ENCODE measurements at regions not wholly inside any gene's neighbourhood (a gene's known extent, or its start where the extent isn't known, plus 50 kb on each side); places are given as distances from the start of the nearest gene placed in this dataset.
"Not testable (repeated sequence)": the region's sequence is repeated elsewhere in the genome, so short reads cannot be mapped to it uniquely, and the experiment has no call there.

DNA sequence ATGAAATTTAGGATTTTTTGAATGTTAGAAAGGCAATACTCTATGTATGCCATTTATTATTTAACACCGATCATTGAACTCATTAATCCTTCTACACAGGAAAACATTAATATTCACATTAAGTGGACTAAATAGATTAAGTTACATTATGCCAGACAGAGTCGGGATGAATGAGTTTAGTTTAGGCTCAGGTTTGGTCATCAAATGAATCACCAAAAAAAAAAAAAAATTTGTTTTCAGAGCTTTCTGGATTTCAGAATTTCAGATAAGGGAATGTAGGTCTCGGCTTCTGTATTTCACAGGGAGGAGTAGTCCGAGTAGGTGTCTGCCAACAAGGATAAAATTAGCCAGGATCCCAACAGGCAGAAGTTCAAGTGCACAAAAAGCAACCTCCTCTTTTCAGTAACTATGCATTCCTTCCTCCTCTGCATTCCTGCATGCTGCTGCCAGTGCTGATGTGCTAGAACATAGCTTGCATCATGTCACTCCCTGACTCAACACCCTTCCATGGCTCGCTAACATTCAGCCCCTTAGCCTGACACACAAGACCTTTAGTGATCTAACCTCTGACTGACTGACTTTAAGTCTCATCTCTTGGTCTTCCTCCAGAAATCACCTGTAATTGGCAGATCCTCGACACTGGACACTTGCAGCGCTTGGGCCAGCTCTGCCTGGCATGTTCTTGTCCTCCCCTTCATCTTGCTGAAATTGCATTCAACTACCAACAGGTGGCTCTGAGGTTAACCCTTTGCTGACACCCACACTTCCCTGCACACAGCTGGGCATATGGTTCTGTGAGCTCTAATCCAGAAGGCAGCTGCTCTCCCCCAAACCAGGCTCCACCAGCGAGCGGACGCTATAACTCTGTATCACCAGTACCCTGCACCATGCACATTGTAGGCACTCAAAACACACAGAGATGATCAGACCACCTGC lies 145.4 kb upstream of the PROK2 start:
- H3K9me3 Mint-ChIP-seq = no peaks in the 10 kb centered on the region
- H3K4me3 Mint-ChIP-seq = no peak overlapping the region
- no peak overlapping the region for H3K27ac Mint-ChIP-seq
- H3K27me3 Mint-ChIP-seq (ENCODE audit: low read depth, poor library complexity) = peaks cover 16% of the 10 kb centered on the region
- H3K36me3 Mint-ChIP-seq (ENCODE audit: low read depth) = no peaks in the 10 kb centered on the region
- no peak for DNase-seq
- TF ChIP-seq CTCF (IDR thresholded peaks at IDR 0.05) = peak; percentile 50
- peaks cover 17% of the 10 kb centered on the region for H3K4me1 Mint-ChIP-seq

DNA sequence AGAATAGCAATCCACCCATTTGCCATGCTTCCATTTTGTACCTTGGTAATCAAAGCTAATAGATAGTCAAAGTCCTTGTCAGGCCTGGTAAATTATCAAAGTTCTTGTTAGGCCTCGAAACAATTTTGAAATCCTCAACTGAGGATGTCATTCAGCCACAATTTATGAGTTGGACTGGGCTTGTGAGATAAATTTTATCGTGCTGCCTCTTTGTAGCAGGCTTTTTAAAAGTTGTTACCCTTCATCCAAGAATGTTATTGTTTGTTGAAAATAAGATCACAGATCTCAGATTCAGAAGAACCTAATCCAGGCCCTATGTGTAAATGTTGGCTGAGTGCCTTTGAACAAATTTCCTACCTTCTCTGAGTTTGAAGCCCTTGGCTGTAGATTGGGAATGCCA lies 143.3 kb upstream of the PROK2 start:
- H3K27me3 Mint-ChIP-seq (ENCODE audit: low read depth, poor library complexity) = peaks cover 15% of the 10 kb centered on the region
- no peak for TF ChIP-seq CTCF (IDR thresholded peaks at IDR 0.05)
- H3K27ac Mint-ChIP-seq = no peak overlapping the region
- no peaks in the 10 kb centered on the region for H3K9me3 Mint-ChIP-seq
- no peak for DNase-seq
- H3K36me3 Mint-ChIP-seq (ENCODE audit: low read depth) = no peaks in the 10 kb centered on the region
- H3K4me3 Mint-ChIP-seq = no peak overlapping the region
- peaks cover 25% of the 10 kb centered on the region for H3K4me1 Mint-ChIP-seq

DNA sequence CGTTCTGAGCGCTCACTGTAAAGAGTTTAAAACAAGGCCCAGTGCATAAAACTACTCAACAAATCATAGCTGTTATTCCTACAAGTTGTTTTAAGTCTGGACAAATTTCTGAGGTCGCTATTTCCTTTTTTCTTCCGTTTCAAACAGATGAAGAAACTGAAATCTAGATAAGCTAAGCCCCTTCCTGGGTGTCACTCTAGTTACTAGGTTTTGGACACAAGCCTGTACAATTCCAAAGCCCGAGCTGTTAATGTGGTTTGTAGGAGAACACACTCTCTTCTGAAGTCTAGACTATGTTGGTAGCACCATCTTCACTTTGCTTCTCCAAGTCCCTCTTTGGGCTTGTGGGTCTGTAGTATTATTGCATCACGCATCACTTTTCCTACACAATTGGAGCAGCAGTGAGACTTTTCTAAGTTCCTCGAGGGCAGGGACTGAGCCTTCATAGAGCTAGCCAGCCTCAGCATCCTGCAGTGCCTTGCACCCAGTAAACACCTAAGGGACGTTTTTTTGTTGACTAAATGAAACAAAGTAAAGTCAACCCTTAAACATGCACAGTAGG lies 142.6 kb upstream of the PROK2 start:
- Mint-ChIP-seq H3K27ac (no peak overlapping the region), H3K36me3 (ENCODE audit: low read depth) (no peaks in the 10 kb centered on the region), H3K4me1 (peaks cover 25% of the 10 kb centered on the region), H3K27me3 (ENCODE audit: low read depth, poor library complexity) (peaks cover 15% of the 10 kb centered on the region), H3K9me3 (no peaks in the 10 kb centered on the region), H3K4me3 (no peak overlapping the region)
- no peak for TF ChIP-seq CTCF (IDR thresholded peaks at IDR 0.05)
- no peak for DNase-seq

DNA sequence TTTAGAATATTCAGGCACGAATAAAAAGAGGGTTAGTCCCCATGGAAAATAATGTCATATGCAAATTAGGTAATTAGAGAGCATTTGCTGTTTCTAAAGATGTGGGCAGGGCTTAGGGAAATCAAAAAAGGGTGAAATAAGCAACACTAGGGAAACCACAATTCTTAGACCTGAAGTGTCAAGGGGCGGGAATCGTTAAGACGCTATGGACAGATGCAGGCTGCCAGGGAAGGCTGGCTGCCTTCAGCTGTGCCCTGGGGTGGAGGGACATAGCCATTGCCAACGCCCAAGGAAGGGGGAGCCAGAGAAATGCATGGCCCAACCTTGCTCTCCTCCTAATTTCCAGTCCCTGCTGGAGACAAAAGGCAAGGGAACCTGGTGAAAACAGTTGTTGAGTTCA lies 141.7 kb upstream of the PROK2 start:
- Mint-ChIP-seq H3K4me3 (no peak overlapping the region), H3K27ac (no peak overlapping the region), H3K36me3 (ENCODE audit: low read depth) (no peaks in the 10 kb centered on the region), H3K9me3 (no peaks in the 10 kb centered on the region), H3K27me3 (ENCODE audit: low read depth, poor library complexity) (peaks cover 14% of the 10 kb centered on the region), H3K4me1 (peaks cover 25% of the 10 kb centered on the region)
- no peak for TF ChIP-seq CTCF (IDR thresholded peaks at IDR 0.05)
- DNase-seq = no peak

DNA sequence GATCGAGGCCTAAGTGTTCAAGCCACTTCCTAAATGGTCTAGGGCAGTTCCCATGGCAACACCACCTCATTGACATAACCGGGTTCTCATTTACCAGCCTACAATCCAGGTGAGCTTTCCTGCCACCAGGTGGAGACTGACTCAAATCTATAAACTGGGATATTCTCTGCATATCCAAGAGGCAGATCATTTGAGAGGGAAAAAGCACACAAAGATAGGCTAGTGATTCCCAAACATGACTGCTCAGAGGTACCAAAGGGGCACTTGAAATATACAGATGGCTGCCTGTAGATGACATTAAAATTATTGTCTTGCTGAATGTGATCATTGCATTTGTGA lies 141.3 kb upstream of the PROK2 start:
- TF ChIP-seq CTCF (IDR thresholded peaks at IDR 0.05) = peak; percentile 7
- Mint-ChIP-seq H3K27me3 (ENCODE audit: low read depth, poor library complexity) (peaks cover 10% of the 10 kb centered on the region), H3K36me3 (ENCODE audit: low read depth) (no peaks in the 10 kb centered on the region), H3K9me3 (no peaks in the 10 kb centered on the region), H3K4me3 (no peak overlapping the region), H3K27ac (no peak overlapping the region), H3K4me1 (peaks cover 25% of the 10 kb centered on the region)
- no peak for DNase-seq

DNA sequence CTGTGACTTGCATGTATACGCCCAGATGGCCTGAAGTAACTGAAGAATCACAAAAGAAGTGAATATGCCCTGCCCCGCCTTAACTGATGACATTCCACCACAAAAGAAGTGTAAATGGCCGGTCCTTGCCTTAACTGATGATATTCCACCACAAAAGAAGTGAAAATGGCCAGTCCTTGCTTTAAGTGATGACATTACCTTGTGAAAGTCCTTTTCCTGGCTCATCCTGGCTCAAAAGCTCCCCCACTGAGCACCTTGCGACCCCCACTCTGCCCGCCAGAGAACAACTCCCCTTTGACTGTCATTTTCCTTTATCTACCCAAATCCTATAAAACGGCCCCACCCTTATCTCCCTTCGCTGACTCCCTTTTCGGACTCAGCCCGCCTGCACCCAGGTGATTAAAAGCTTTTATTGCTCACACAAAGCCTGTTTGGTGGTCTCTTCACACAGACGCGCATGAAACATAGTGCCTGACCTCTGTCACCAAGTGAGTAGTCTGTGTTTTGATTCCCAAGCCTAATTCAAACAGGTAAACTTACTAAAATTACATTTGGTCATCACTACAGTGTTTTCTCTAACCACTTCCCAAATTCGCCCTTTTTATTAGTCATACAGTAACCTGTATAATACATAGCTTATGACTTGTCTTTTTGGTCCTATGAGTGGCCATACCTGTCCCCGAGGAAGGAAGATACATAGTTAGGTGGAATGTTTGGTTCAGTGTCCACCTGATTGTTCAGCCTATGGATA lies 140.7 kb upstream of the PROK2 start:
- not testable (repeated sequence) for H3K27me3 Mint-ChIP-seq (ENCODE audit: low read depth, poor library complexity); H3K36me3 Mint-ChIP-seq (ENCODE audit: low read depth); H3K4me3 Mint-ChIP-seq; DNase-seq; H3K27ac Mint-ChIP-seq; H3K9me3 Mint-ChIP-seq
- H3K4me1 Mint-ChIP-seq = peaks cover 19% of the 10 kb centered on the region
